Esophagus mucosa (tissue), 1 donor: ENCODE measurements at regions not wholly inside any gene's neighbourhood (a gene's known extent, or its start where the extent isn't known, plus 50 kb on each side); places are given as distances from the start of the nearest gene placed in this dataset.
"Not testable (repeated sequence)": the region's sequence is repeated elsewhere in the genome, so short reads cannot be mapped to it uniquely, and the experiment has no call there.

ENCODE experiments used
- ATAC-seq: fragments of 200-7000 bp; cut with Tn5 transposase; one replicate; pipeline ENCODE4 v1.9.1; 2020
- donor health status: DM: yes; HTN: yes; CAD: no.

GRCh38 chr18:43819873-43820272 is 542.6 kb upstream of the SYT4 start:
- ATAC-seq, result no peak

- no peak for ATAC-seq
Measured at GRCh38 chr18:43825768-43826167, 548.5 kb upstream of the SYT4 start.

- no peak for ATAC-seq
Measured at GRCh38 chr18:43826215-43826614, 548.9 kb upstream of the SYT4 start.

GRCh38 chr18:43827311-43827710 is 550.0 kb upstream of the SYT4 start:
- ATAC-seq, result no peak

GRCh38 chr18:43830303-43830702 is 553.0 kb upstream of the SYT4 start:
- no peak for ATAC-seq

GRCh38 chr18:43830947-43831346 is 553.7 kb upstream of the SYT4 start:
- ATAC-seq, result no peak

- ATAC-seq, result no peak
Measured at GRCh38 chr18:43846299-43846698, 569.0 kb upstream of the SYT4 start.

- no peak for ATAC-seq
Measured at GRCh38 chr18:43847164-43848091, 570.1 kb upstream of the SYT4 start.

- not testable (repeated sequence) for ATAC-seq
Measured at GRCh38 chr18:43849831-43850230, 572.5 kb upstream of the SYT4 start.

GRCh38 chr18:43855376-43855775 is 578.1 kb upstream of the SYT4 start:
- ATAC-seq, result no peak

- ATAC-seq, result no peak
Measured at GRCh38 chr18:43863180-43863579, 585.9 kb upstream of the SYT4 start.

- ATAC-seq, result no peak
Measured at GRCh38 chr18:43866696-43867095, 589.4 kb upstream of the SYT4 start.

- ATAC-seq, result no peak
Measured at GRCh38 chr18:43868497-43868995, 591.3 kb upstream of the SYT4 start.

GRCh38 chr18:43869451-43870008 is 592.2 kb upstream of the SYT4 start:
- no peak for ATAC-seq

GRCh38 chr18:43870626-43871025 is 593.3 kb upstream of the SYT4 start:
- no peak for ATAC-seq

GRCh38 chr18:43875511-43875910 is 598.2 kb upstream of the SYT4 start:
- no peak for ATAC-seq

GRCh38 chr18:43876286-43876685 is 599.0 kb upstream of the SYT4 start:
- ATAC-seq, result no peak

- ATAC-seq, result no peak
Measured at GRCh38 chr18:43876748-43877147, 599.5 kb upstream of the SYT4 start.

- no peak for ATAC-seq
Measured at GRCh38 chr18:43877616-43878321, 600.5 kb upstream of the SYT4 start.

GRCh38 chr18:43879415-43879814 is 602.1 kb upstream of the SYT4 start:
- no peak for ATAC-seq

GRCh38 chr18:43882358-43883055 is 605.2 kb upstream of the SYT4 start:
- no peak for ATAC-seq

- ATAC-seq, result no peak
Measured at GRCh38 chr18:43883886-43884285, 606.6 kb upstream of the SYT4 start.

GRCh38 chr18:43886341-43886740 is 609.1 kb upstream of the SYT4 start:
- no peak for ATAC-seq
